GM18858 (cell line): ENCODE measurements at regions not wholly inside any gene's neighbourhood (a gene's known extent, or its start where the extent isn't known, plus 50 kb on each side); places are given as distances from the start of the nearest gene placed in this dataset.
A peak's percentile ranks its signal among the peaks of the same experiment; 100 is the strongest.

Experiments used
- ATAC-seq: cut with Tn5 transposase; IDR thresholded peaks from one replicate; pipeline ENCODE4 v1.9.1; 2021; ENCODE audit not compliant: unreplicated experiment

DNA sequence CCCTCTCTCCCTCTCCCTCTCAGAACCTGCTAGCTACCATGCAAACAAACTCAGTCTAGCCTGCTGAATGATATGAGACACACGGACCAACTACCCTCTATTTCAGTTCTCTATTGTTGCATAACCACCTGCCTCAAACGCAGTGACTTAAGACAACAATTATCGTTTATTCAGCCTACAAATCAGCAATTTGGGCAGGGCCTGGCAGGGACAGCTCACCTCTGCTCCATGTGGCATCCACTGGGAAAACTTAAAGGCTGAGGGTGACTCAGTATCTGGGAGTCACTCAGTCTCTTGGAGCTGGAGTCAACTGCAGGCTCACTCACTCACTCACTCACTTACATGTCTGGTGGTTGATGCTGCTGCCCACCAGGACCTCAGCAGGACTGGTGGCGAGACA is 121.3 kb downstream of the SEC16B start:
- ATAC-seq, result no peak

DNA sequence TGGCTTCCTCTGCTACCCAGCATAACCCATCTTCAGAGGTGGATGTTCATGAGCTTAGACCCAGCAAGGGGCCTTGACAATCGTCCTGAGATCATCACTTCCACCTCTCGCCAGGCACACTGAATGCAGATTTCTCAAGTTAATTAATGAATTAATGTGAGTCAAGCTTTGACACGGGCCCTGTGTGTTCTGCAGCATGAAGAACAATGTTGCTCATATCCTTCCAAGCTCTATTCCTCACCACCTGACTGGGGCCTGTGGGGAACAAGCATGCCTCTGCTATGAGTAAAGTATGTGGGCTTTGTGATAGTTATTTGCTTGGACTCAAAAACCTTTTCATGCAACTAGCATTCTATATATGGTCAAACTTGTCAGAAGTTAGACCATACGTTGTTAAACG is 122.0 kb downstream of the SEC16B start:
- ATAC-seq, result no peak

GRCh38 chr1:177838907-177839485 is 130.9 kb downstream of the SEC16B start:
- no peak for ATAC-seq

DNA sequence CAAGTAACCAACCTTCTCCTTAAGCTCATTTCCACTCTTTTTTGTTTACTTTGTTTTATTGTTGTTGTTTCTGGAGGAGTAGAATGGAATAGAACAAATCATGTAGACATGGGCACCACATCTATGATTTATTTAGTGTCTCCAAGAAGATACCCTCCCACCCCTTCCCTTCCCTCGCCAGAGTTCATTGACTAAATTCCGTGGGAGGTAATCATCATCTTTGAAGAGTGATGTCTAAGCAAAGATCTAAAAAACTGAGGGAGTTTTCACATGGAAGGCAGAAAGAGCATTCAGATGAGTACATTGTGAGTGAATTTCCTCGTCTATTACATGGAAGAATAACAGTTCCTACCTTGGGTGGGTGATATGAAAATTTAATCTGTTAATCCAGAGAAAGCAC is 136.2 kb downstream of the SEC16B start:
- no peak for ATAC-seq

GRCh38 chr1:177830531-177831135 is 139.2 kb downstream of the SEC16B start:
- ATAC-seq, result no peak

DNA sequence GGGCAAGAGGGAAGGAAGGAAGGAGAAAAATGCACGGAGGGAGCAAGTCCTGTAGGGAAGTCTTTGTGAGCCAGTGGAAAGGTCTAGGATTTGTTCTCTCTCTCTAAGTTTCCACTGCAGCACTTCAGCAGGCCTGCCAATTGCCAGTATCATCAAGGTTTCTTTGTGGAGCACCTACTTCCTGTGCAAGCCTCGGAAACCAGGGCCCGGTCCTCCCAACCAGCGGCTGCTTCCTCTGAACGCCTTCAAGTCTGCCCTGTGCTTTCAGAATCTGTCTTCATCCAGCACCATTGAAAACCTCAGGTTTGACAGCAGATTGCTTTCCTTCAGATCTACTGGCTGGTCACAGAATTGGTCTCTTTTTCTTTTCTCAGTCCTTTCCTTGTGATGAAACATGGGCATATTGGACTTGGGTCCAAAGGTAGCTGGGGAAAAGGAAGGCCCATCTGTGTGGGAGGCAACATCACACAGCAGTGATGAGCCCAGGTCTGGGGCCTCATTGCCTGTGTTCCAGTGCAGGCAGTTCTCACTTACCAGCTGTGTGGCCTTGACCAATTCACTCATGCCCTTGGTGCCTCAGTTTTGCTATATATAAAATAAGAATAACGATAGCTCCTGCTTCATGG is 144.5 kb downstream of the SEC16B start:
- no peak for ATAC-seq

DNA sequence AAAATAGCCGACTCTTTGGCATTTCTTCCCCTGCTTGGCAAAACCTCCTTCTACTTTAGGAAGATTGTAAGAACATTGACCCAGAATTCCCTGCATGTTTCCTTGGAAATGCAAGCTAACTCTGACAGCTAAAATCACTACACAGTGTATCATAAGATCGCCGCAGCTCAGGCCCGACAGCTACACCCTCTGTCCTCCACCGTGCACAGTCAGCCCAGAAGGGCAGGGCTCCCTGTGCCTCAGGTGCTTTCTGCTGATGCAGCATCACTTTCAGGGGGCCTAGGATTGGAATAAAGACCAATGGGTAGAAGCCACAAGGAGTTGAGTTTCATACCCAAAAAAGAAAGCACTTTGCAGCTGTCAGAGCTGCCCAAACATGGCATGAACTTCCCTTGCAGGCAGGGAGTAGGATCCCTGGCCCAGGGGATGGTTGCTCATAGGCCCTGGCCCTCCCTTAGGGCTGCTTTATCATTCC is 145.3 kb downstream of the SEC16B start:
- ATAC-seq, result peak; percentile 60

DNA sequence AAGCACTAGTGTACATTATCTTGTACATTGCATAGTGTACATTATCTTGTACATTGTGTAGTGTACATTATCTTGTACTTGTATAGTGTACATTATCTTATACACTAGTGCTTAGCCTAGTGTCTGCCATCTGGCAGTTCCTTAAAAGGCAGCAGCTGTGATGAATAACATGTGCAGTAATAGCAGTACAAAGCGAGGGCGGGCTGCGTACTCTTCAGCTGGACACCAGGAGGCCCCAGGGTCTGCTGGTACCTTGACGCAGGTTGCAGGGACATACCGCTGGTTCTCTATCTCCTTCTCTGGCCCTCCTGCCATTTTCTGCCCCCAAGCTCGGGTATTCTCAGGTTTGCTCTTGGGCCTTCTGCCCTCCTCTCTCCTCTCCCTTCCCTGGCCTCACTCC is 149.6 kb downstream of the SEC16B start:
- ATAC-seq, result no peak

DNA sequence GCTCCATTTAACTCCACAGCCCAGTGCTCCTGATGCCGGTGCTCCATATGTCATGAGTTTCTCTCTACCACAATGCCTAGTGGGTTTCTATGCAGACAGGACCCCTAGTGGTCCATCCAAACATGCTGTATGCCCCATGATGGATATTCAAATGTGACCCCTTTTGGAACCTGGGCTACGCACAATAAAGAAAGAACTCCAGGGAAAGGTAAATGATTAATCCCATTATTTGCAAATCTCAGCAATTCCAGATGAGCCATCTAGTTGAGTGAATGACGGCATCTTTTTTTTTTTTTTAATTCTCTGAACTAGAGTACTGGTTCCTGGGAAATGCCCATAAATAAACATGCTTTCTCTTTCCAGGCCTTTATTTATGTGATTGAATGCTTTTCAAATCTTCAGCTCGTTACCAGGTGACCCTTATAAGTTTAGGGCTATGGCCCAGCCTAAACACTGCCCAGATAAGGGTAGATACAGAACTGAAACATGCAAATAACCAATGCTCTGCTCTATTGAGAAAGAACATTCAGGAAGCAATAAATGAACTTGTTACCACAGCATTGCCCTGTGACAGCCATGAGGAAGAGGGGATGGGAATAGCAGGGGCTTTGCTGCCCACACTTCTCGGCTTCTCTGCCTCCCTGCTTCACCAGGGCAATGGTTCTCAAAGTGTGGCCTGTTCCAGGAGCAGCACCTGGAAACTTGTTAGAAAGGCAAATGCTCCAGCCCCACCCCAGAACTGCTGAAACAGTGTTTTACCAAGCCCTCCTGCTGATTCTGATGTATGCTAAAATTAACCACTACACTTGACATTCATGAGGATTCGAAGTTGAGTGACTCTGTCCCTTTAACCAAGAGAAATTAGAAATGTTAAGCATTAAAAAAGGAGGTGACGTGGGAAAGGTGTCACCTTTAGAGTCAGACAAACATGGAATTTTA is 151.7 kb downstream of the SEC16B start:
- ATAC-seq, result peak; percentile 98

GRCh38 chr1:177812650-177813049 is 157.2 kb downstream of the SEC16B start:
- ATAC-seq, result no peak

GRCh38 chr1:177812144-177812543 is 157.7 kb downstream of the SEC16B start:
- ATAC-seq, result no peak

GRCh38 chr1:177811429-177811828 is 158.4 kb downstream of the SEC16B start:
- no peak for ATAC-seq

- peak; percentile 94 for ATAC-seq
Measured at GRCh38 chr1:177809819-177810218, 160.0 kb downstream of the SEC16B start.

GRCh38 chr1:177802304-177802703 is 167.6 kb downstream of the SEC16B start:
- no peak for ATAC-seq

DNA sequence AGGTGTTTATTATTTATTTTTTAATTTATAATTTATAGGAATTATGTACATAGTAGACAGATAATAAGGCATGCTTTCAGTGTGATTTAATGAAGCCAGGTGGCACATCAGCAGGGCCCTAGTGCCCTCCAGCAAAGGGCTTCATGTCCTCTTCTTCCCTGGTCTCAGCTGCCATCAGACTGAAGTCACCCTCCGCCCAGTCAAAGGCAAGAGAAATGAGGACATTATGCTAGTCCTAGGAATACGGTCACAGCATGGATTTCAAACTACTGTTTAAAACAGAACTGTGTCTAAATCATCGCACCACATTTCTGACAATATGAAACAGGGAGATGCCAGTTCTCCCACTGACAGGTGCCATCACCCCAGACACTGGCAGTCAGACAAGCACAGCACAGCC is 168.1 kb downstream of the SEC16B start:
- no peak for ATAC-seq

GRCh38 chr1:177800400-177801088 is 169.3 kb downstream of the SEC16B start:
- ATAC-seq, result peak; percentile 59

DNA sequence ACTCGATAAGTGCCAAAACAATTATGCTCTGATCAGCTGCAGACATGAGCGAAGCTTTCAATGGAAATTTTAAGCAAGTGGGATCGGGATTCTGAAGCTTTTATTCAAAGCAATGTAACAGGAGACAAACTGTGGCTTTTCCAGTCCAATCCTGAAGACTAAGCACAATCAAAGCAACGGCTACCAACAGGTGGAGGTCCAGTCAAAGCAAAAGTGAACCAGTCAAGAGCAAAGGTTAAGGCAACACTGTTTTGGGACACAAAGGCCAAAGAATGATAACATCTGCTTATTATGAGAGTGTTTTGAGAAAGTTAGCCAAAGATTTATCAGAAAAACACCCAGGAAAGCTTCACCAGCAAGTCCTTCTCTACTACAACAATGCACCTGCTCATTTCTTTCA is 170.1 kb downstream of the SEC16B start:
- no peak for ATAC-seq

- ATAC-seq, result no peak
Measured at GRCh38 chr1:177798614-177799013, 171.2 kb downstream of the SEC16B start.

DNA sequence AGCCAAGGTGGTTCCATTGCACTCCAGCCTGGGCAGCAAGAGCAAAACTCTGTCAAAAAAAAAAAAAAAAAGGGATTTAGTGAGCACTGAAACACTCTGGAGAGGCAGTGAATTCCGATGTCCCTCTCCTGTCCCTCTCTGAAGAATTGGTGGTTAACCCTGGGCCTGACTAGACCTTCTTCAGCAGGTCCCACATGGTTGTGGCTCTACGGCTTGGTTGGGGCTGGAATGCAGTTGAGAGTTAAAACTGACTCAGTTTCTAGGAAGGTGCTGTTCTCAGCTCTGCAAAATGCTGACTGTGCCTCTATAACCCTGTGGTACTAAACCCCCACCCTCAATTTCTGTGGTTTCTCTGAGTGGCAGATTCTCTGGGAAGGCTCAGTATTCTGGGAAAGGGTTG is 173.3 kb downstream of the SEC16B start:
- ATAC-seq, result no peak

DNA sequence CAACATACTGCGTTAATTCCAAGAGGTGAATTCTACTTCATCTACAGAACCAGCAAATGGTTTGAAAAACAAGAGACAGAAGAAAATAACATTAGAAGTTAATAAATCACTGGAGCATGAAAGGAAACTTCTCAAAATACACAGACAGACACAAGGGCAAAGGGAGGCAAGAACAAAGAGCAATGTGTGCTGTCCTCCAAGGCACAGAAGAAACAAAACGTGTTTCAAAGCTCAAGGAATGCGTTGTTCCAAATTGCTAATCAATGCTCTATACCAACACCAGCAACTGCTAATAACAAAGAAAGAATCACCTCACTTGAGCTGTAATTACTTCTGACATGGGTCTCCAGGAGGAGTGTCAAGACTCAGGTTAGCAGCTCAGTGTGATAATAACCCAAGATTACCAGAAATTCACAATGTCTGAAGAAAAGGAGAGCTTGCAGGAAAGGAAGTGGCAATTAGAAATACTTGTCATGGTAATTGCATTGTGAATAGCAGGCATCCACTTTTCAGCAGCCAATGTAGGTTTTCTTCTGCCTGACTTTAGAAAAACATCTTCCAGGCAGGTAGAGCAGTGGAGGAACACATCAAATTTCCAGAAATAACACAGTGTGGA is 175.4 kb downstream of the SEC16B start:
- ATAC-seq, result no peak
